ENCODE measurements at regions not wholly inside any gene's neighbourhood (a gene's known extent, or its start where the extent isn't known, plus 50 kb on each side); places are given as distances from the start of the nearest gene placed in this dataset.

- H3K27me3 ChIP-seq (ENCODE audit: insufficient read depth, low read length): peaks cover 7% of the 10 kb centered on the region
- no peak overlapping the region for H3K4me3 ChIP-seq (ENCODE audit: low read length)
- H2AFZ ChIP-seq (ENCODE audit: low read depth, low read length): no peak overlapping the region
- no peaks in the 10 kb centered on the region for H3K4me1 ChIP-seq (ENCODE audit: insufficient read depth, low read length)
- H3K9me3 ChIP-seq (ENCODE audit: low read length): no peaks in the 10 kb centered on the region
- H3K36me3 ChIP-seq (ENCODE audit: insufficient read depth, low read length): no peaks in the 10 kb centered on the region
These were observed 113.5 kb upstream of the VPREB1 start for GRCh38 chr22:22130953-22131608.

GRCh38 chr22:22129387-22129786 lies 115.2 kb upstream of the VPREB1 start:
- no peak overlapping the region for H3K4me3 ChIP-seq (ENCODE audit: low read length)
- no peak overlapping the region for H2AFZ ChIP-seq (ENCODE audit: low read depth, low read length)
- no peaks in the 10 kb centered on the region for H3K36me3 ChIP-seq (ENCODE audit: insufficient read depth, low read length)
- peaks cover 11% of the 10 kb centered on the region for H3K27me3 ChIP-seq (ENCODE audit: insufficient read depth, low read length)
- no peaks in the 10 kb centered on the region for H3K9me3 ChIP-seq (ENCODE audit: low read length)
- H3K4me1 ChIP-seq (ENCODE audit: insufficient read depth, low read length): no peaks in the 10 kb centered on the region

GRCh38 chr22:22128440-22128839 lies 116.1 kb upstream of the VPREB1 start:
- H3K27me3 ChIP-seq (ENCODE audit: insufficient read depth, low read length): peaks cover 11% of the 10 kb centered on the region
- no peaks in the 10 kb centered on the region for H3K9me3 ChIP-seq (ENCODE audit: low read length)
- no peak overlapping the region for H2AFZ ChIP-seq (ENCODE audit: low read depth, low read length)
- H3K4me1 ChIP-seq (ENCODE audit: insufficient read depth, low read length): no peaks in the 10 kb centered on the region
- no peak overlapping the region for H3K4me3 ChIP-seq (ENCODE audit: low read length)
- no peaks in the 10 kb centered on the region for H3K36me3 ChIP-seq (ENCODE audit: insufficient read depth, low read length)

- Histone ChIP-seq H3K9me3 (ENCODE audit: low read length) (no peaks in the 10 kb centered on the region), H3K27me3 (ENCODE audit: insufficient read depth, low read length) (peaks cover 11% of the 10 kb centered on the region), H2AFZ (ENCODE audit: low read depth, low read length) (no peak overlapping the region), H3K36me3 (ENCODE audit: insufficient read depth, low read length) (no peaks in the 10 kb centered on the region), H3K4me3 (ENCODE audit: low read length) (no peak overlapping the region), H3K4me1 (ENCODE audit: insufficient read depth, low read length) (no peaks in the 10 kb centered on the region)
These were observed 117.5 kb upstream of the VPREB1 start for GRCh38 chr22:22127100-22127499.

- H2AFZ ChIP-seq (ENCODE audit: low read depth, low read length): no peak overlapping the region
- no peaks in the 10 kb centered on the region for H3K9me3 ChIP-seq (ENCODE audit: low read length)
- no peaks in the 10 kb centered on the region for H3K4me1 ChIP-seq (ENCODE audit: insufficient read depth, low read length)
- H3K27me3 ChIP-seq (ENCODE audit: insufficient read depth, low read length): peaks cover 13% of the 10 kb centered on the region
- H3K36me3 ChIP-seq (ENCODE audit: insufficient read depth, low read length): no peaks in the 10 kb centered on the region
- H3K4me3 ChIP-seq (ENCODE audit: low read length): no peak overlapping the region
These were observed 118.8 kb upstream of the VPREB1 start for GRCh38 chr22:22125579-22126468.

- Histone ChIP-seq H3K4me3 (ENCODE audit: low read length) (no peak overlapping the region), H3K9me3 (ENCODE audit: low read length) (no peaks in the 10 kb centered on the region), H3K27me3 (ENCODE audit: insufficient read depth, low read length) (peaks cover 13% of the 10 kb centered on the region), H3K4me1 (ENCODE audit: insufficient read depth, low read length) (no peaks in the 10 kb centered on the region), H2AFZ (ENCODE audit: low read depth, low read length) (no peak overlapping the region), H3K36me3 (ENCODE audit: insufficient read depth, low read length) (no peaks in the 10 kb centered on the region)
These were observed 119.5 kb upstream of the VPREB1 start for GRCh38 chr22:22125028-22125578.

- Histone ChIP-seq H3K4me1 (ENCODE audit: insufficient read depth, low read length) (no peaks in the 10 kb centered on the region), H3K4me3 (ENCODE audit: low read length) (no peak overlapping the region), H3K27me3 (ENCODE audit: insufficient read depth, low read length) (peaks cover 11% of the 10 kb centered on the region), H2AFZ (ENCODE audit: low read depth, low read length) (no peak overlapping the region), H3K9me3 (ENCODE audit: low read length) (no peaks in the 10 kb centered on the region), H3K36me3 (ENCODE audit: insufficient read depth, low read length) (no peaks in the 10 kb centered on the region)
These were observed 120.2 kb upstream of the VPREB1 start for GRCh38 chr22:22124374-22124773.

DNA sequence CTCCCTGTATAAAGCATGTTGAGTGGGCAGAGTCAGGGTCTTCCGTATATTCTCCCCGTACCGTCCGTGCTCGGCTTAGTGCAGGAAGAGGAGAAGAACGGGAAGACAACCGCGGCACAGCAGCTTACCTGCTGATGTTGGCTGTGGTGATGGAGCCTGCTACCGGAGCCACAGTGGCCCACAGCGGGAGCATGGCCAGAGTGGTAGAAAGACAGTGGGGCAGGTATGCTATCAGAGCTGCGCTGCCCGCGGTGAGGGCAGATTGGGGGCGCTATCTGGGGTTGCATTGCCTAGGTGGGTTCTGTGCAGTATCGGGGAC lies 120.7 kb upstream of the VPREB1 start:
- H3K9me3 ChIP-seq (ENCODE audit: low read length): no peaks in the 10 kb centered on the region
- H3K27me3 ChIP-seq (ENCODE audit: insufficient read depth, low read length): peaks cover 13% of the 10 kb centered on the region

GRCh38 chr22:22123118-22123959 lies 121.2 kb upstream of the VPREB1 start:
- Histone ChIP-seq H3K36me3 (ENCODE audit: insufficient read depth, low read length) (no peaks in the 10 kb centered on the region), H3K4me1 (ENCODE audit: insufficient read depth, low read length) (no peaks in the 10 kb centered on the region), H2AFZ (ENCODE audit: low read depth, low read length) (no peak overlapping the region), H3K27me3 (ENCODE audit: insufficient read depth, low read length) (peaks cover 15% of the 10 kb centered on the region), H3K9me3 (ENCODE audit: low read length) (no peaks in the 10 kb centered on the region), H3K4me3 (ENCODE audit: low read length) (no peak overlapping the region)

More for the DNA sequence above, 120.7 kb upstream of the VPREB1 start:
- H2AFZ ChIP-seq (ENCODE audit: low read depth, low read length): no peak overlapping the region
- H3K36me3 ChIP-seq (ENCODE audit: insufficient read depth, low read length): no peaks in the 10 kb centered on the region
- no peaks in the 10 kb centered on the region for H3K4me1 ChIP-seq (ENCODE audit: insufficient read depth, low read length)
- H3K4me3 ChIP-seq (ENCODE audit: low read length): no peak overlapping the region

GRCh38 chr22:22122348-22123117 lies 122.1 kb upstream of the VPREB1 start:
- Histone ChIP-seq H3K27me3 (ENCODE audit: insufficient read depth, low read length) (peaks cover 15% of the 10 kb centered on the region), H3K4me1 (ENCODE audit: insufficient read depth, low read length) (no peaks in the 10 kb centered on the region), H3K4me3 (ENCODE audit: low read length) (no peak overlapping the region), H2AFZ (ENCODE audit: low read depth, low read length) (no peak overlapping the region), H3K36me3 (ENCODE audit: insufficient read depth, low read length) (no peaks in the 10 kb centered on the region), H3K9me3 (ENCODE audit: low read length) (no peaks in the 10 kb centered on the region)

DNA sequence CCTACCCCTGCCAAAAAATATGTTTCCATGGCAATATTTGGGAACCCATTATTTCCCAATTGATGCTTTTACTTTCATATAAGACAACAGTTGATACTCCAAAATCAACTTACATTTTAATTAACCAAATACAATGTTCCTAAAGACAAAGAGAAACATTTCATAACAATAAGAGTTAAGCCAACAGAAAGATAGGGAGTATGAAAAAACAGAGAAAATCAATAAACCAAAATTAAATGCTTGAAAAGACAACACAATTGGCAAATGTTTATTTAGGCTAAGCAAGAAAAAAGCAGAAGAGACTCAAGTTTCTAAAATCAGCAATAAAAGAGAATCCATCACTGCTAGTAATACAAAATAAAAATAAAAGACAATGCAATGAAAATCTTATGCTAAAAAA lies 123.1 kb upstream of the VPREB1 start:
- Histone ChIP-seq H3K36me3 (ENCODE audit: insufficient read depth, low read length) (no peaks in the 10 kb centered on the region), H2AFZ (ENCODE audit: low read depth, low read length) (no peak overlapping the region), H3K4me1 (ENCODE audit: insufficient read depth, low read length) (no peaks in the 10 kb centered on the region), H3K9me3 (ENCODE audit: low read length) (no peaks in the 10 kb centered on the region), H3K4me3 (ENCODE audit: low read length) (no peak overlapping the region), H3K27me3 (ENCODE audit: insufficient read depth, low read length) (peaks cover 15% of the 10 kb centered on the region)

GRCh38 chr22:22120160-22120559 lies 124.4 kb upstream of the VPREB1 start:
- Histone ChIP-seq H2AFZ (ENCODE audit: low read depth, low read length) (no peak overlapping the region), H3K4me3 (ENCODE audit: low read length) (no peak overlapping the region), H3K36me3 (ENCODE audit: insufficient read depth, low read length) (no peaks in the 10 kb centered on the region), H3K27me3 (ENCODE audit: insufficient read depth, low read length) (peaks cover 7% of the 10 kb centered on the region), H3K4me1 (ENCODE audit: insufficient read depth, low read length) (no peaks in the 10 kb centered on the region), H3K9me3 (ENCODE audit: low read length) (no peaks in the 10 kb centered on the region)
